ENCODE measurements at regions not wholly inside any gene's neighbourhood (a gene's known extent, or its start where the extent isn't known, plus 50 kb on each side); places are given as distances from the start of the nearest gene placed in this dataset.

GRCh38 chr3:193174140-193174539 lies 66.9 kb upstream of the PLAAT1 start:
- TF ChIP-seq SIN3A (IDR thresholded peaks at IDR 0.05; ENCODE audit: borderline replicate concordance, insufficient read depth, low read length) (no peak), TAF1 (IDR thresholded peaks at IDR 0.05; ENCODE audit: borderline replicate concordance, insufficient read depth, low read length) (no peak), REST (IDR thresholded peaks at IDR 0.05; ENCODE audit: insufficient read depth in 1 of 2, low read depth in 2 of 2, low read length in 2 of 2) (no peak), POLR2AphosphoS5 (IDR thresholded peaks at IDR 0.05; ENCODE audit: low read depth, low read length) (no peak)

GRCh38 chr3:193187070-193187722 lies 53.8 kb upstream of the PLAAT1 start:
- TF ChIP-seq TAF1 (IDR thresholded peaks at IDR 0.05; ENCODE audit: borderline replicate concordance, insufficient read depth, low read length) (no peak), SIN3A (IDR thresholded peaks at IDR 0.05; ENCODE audit: borderline replicate concordance, insufficient read depth, low read length) (no peak), FOXP2 (optimal IDR thresholded peaks at IDR 0.05; ENCODE audit: borderline replicate concordance, extremely low read depth, extremely low read length, insufficient read depth) (no peak), POLR2AphosphoS5 (IDR thresholded peaks at IDR 0.05; ENCODE audit: low read depth, low read length) (no peak), REST (IDR thresholded peaks at IDR 0.05; ENCODE audit: insufficient read depth in 1 of 2, low read depth in 2 of 2, low read length in 2 of 2) (no peak)

GRCh38 chr3:193190146-193190786 lies 50.8 kb upstream of the PLAAT1 start:
- TF ChIP-seq SIN3A (IDR thresholded peaks at IDR 0.05; ENCODE audit: borderline replicate concordance, insufficient read depth, low read length) = no peak
- TF ChIP-seq POLR2AphosphoS5 (IDR thresholded peaks at IDR 0.05; ENCODE audit: low read depth, low read length) = no peak
- no peak for TF ChIP-seq REST (IDR thresholded peaks at IDR 0.05; ENCODE audit: insufficient read depth in 1 of 2, low read depth in 2 of 2, low read length in 2 of 2)
- TF ChIP-seq TAF1 (IDR thresholded peaks at IDR 0.05; ENCODE audit: borderline replicate concordance, insufficient read depth, low read length) = no peak
- no peak for TF ChIP-seq FOXP2 (optimal IDR thresholded peaks at IDR 0.05; ENCODE audit: borderline replicate concordance, extremely low read depth, extremely low read length, insufficient read depth)
